GM19099 (cell line): ENCODE measurements at regions not wholly inside any gene's neighbourhood (a gene's known extent, or its start where the extent isn't known, plus 50 kb on each side); places are given as distances from the start of the nearest gene placed in this dataset.

Experiments
- POLR2A ChIP-seq: IDR thresholded peaks from 3 replicates; pipeline ENCODE4 v1.6.1; 2011; ENCODE audit warnings: low read depth; ENCODE audit not compliant: insufficient read length; ENCODE audit errors: extremely low read depth

GRCh38 chr2:176768185-176768584 lies 444.4 kb upstream of the HNRNPA3 start:
- TF ChIP-seq POLR2A, result no peak

GRCh38 chr2:176769021-176769420 lies 443.6 kb upstream of the HNRNPA3 start:
- TF ChIP-seq POLR2A, result no peak

GRCh38 chr2:176769499-176770370 lies 442.9 kb upstream of the HNRNPA3 start:
- TF ChIP-seq POLR2A, result no peak

- no peak for TF ChIP-seq POLR2A
Observed at GRCh38 chr2:176772816-176773215, 439.8 kb upstream of the HNRNPA3 start.

- TF ChIP-seq POLR2A, result no peak
Observed at GRCh38 chr2:176774766-176775451, 437.7 kb upstream of the HNRNPA3 start.

- TF ChIP-seq POLR2A, result no peak
Observed at GRCh38 chr2:176777262-176777661, 435.3 kb upstream of the HNRNPA3 start.

- TF ChIP-seq POLR2A, result no peak
Observed at GRCh38 chr2:176779917-176780316, 432.7 kb upstream of the HNRNPA3 start.

- no peak for TF ChIP-seq POLR2A
Observed at GRCh38 chr2:176780348-176780747, 432.2 kb upstream of the HNRNPA3 start.

GRCh38 chr2:176781570-176782217 lies 430.9 kb upstream of the HNRNPA3 start:
- TF ChIP-seq POLR2A, result no peak

GRCh38 chr2:176784633-176785200 lies 427.9 kb upstream of the HNRNPA3 start:
- TF ChIP-seq POLR2A, result no peak

- TF ChIP-seq POLR2A, result no peak
Observed at GRCh38 chr2:176789751-176790150, 422.8 kb upstream of the HNRNPA3 start.

GRCh38 chr2:176790468-176790867 lies 422.1 kb upstream of the HNRNPA3 start:
- TF ChIP-seq POLR2A, result no peak

GRCh38 chr2:176793792-176794191 lies 418.8 kb upstream of the HNRNPA3 start:
- TF ChIP-seq POLR2A, result no peak

- no peak for TF ChIP-seq POLR2A
Observed at GRCh38 chr2:176794392-176794791, 418.2 kb upstream of the HNRNPA3 start.

GRCh38 chr2:176795823-176796222 lies 416.8 kb upstream of the HNRNPA3 start:
- TF ChIP-seq POLR2A, result no peak
